Stimulated activated CD4-positive, alpha-beta T cell treated with anti-CD3 and anti-CD28 coated beads, Interleukin-4, amount 100 ng/mL, for 48 hours (primary cell): ENCODE measurements at regions not wholly inside any gene's neighbourhood (a gene's known extent, or its start where the extent isn't known, plus 50 kb on each side); places are given as distances from the start of the nearest gene placed in this dataset.

ENCODE experiments used
- DNase-seq, 2 donors: peaks; one replicate each; pipeline ENCODE4 v3.0.0-alpha.2; 2020; ENCODE audit warnings: low read depth in 2 of 2

GRCh38 chr3:182683858-182684257 lies 109.4 kb upstream of the ATP11B start:
- no peak for DNase-seq

GRCh38 chr3:182686033-182686886 lies 107.0 kb upstream of the ATP11B start:
- no peak for DNase-seq

- DNase-seq = no peak
Measured at GRCh38 chr3:182690172-182690571, 103.1 kb upstream of the ATP11B start.

- DNase-seq = no peak
Measured at GRCh38 chr3:182692021-182692420, 101.3 kb upstream of the ATP11B start.

GRCh38 chr3:182692695-182693094 lies 100.6 kb upstream of the ATP11B start:
- DNase-seq = no peak

- DNase-seq = no peak
Measured at GRCh38 chr3:182693723-182694122, 99.6 kb upstream of the ATP11B start.

GRCh38 chr3:182696916-182697315 lies 96.4 kb upstream of the ATP11B start:
- DNase-seq = no peak

- DNase-seq = no peak
Measured at GRCh38 chr3:182697345-182697919, 95.9 kb upstream of the ATP11B start.

- DNase-seq = no peak
Measured at GRCh38 chr3:182698078-182698477, 95.2 kb upstream of the ATP11B start.

GRCh38 chr3:182699550-182700170 lies 93.6 kb upstream of the ATP11B start:
- DNase-seq = no peak

GRCh38 chr3:182702216-182702615 lies 91.1 kb upstream of the ATP11B start:
- DNase-seq = no peak

- DNase-seq = no peak
Measured at GRCh38 chr3:182703233-182703632, 90.1 kb upstream of the ATP11B start.

- no peak for DNase-seq
Measured at GRCh38 chr3:182704926-182705325, 88.4 kb upstream of the ATP11B start.

- DNase-seq = no peak
Measured at GRCh38 chr3:182708810-182709209, 84.5 kb upstream of the ATP11B start.

- DNase-seq = no peak
Measured at GRCh38 chr3:182709306-182709705, 84.0 kb upstream of the ATP11B start.

- DNase-seq = no peak
Measured at GRCh38 chr3:182710557-182711157, 82.6 kb upstream of the ATP11B start.

GRCh38 chr3:182711261-182711683 lies 82.0 kb upstream of the ATP11B start:
- DNase-seq = no peak

GRCh38 chr3:182711853-182712252 lies 81.5 kb upstream of the ATP11B start:
- no peak for DNase-seq

GRCh38 chr3:182713111-182713510 lies 80.2 kb upstream of the ATP11B start:
- DNase-seq = no peak

GRCh38 chr3:182713743-182714517 lies 79.4 kb upstream of the ATP11B start:
- DNase-seq = no peak

- no peak for DNase-seq
Measured at GRCh38 chr3:182715006-182715405, 78.3 kb upstream of the ATP11B start.
